ENCODE measurements at regions not wholly inside any gene's neighbourhood (a gene's known extent, or its start where the extent isn't known, plus 50 kb on each side); places are given as distances from the start of the nearest gene placed in this dataset.

DNA sequence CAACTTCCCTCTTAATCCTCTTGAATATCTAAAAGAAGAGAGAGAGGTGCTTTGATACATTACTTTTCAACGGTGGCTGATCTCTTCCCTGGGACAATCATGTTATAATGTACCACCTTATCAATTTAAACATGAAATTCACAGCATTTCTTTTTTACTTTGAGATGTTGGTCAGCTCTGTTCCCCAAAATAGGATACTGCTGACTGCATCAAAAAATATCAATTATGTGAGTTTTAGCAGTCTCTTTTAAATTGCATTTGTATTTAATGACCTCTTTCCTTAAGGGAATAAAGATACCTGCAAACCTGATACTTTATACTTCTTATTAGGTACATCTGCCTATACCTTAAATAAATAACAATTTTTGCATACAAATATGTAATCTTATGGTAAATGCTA, 58.4 kb upstream of the MARCHF11 start:
- TF ChIP-seq, protein P1, sequence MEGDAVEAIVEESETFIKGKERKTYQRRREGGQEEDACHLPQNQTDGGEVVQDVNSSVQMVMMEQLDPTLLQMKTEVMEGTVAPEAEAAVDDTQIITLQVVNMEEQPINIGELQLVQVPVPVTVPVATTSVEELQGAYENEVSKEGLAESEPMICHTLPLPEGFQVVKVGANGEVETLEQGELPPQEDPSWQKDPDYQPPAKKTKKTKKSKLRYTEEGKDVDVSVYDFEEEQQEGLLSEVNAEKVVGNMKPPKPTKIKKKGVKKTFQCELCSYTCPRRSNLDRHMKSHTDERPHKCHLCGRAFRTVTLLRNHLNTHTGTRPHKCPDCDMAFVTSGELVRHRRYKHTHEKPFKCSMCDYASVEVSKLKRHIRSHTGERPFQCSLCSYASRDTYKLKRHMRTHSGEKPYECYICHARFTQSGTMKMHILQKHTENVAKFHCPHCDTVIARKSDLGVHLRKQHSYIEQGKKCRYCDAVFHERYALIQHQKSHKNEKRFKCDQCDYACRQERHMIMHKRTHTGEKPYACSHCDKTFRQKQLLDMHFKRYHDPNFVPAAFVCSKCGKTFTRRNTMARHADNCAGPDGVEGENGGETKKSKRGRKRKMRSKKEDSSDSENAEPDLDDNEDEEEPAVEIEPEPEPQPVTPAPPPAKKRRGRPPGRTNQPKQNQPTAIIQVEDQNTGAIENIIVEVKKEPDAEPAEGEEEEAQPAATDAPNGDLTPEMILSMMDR (CRISPR knock-in tag; IDR thresholded peaks at IDR 0.05): no peak
- TF ChIP-seq POLR2G (IDR thresholded peaks at IDR 0.05; ENCODE audit: low read depth, low read length): no peak
- TF ChIP-seq ISL2 (CRISPR knock-in tag; IDR thresholded peaks at IDR 0.05): no peak
- no peak for TF ChIP-seq EP300 (IDR thresholded peaks at IDR 0.05; ENCODE audit: low read depth in 2 of 2, low read length in 2 of 2)
- no peak for TF ChIP-seq EP300 (CRISPR knock-in tag; IDR thresholded peaks at IDR 0.05; ENCODE audit: borderline replicate concordance)
- TF ChIP-seq, protein P2, sequence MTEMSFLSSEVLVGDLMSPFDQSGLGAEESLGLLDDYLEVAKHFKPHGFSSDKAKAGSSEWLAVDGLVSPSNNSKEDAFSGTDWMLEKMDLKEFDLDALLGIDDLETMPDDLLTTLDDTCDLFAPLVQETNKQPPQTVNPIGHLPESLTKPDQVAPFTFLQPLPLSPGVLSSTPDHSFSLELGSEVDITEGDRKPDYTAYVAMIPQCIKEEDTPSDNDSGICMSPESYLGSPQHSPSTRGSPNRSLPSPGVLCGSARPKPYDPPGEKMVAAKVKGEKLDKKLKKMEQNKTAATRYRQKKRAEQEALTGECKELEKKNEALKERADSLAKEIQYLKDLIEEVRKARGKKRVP (CRISPR knock-in tag; IDR thresholded peaks at IDR 0.05): no peak
- no peak for TF ChIP-seq AGO2 (optimal IDR thresholded peaks at IDR 0.05; ENCODE audit: low read depth, low read length)
- TF ChIP-seq, protein P3, sequence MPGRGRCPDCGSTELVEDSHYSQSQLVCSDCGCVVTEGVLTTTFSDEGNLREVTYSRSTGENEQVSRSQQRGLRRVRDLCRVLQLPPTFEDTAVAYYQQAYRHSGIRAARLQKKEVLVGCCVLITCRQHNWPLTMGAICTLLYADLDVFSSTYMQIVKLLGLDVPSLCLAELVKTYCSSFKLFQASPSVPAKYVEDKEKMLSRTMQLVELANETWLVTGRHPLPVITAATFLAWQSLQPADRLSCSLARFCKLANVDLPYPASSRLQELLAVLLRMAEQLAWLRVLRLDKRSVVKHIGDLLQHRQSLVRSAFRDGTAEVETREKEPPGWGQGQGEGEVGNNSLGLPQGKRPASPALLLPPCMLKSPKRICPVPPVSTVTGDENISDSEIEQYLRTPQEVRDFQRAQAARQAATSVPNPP (CRISPR knock-in tag; IDR thresholded peaks at IDR 0.05): no peak
- no peak for TF ChIP-seq ZNF510 (CRISPR knock-in tag; IDR thresholded peaks at IDR 0.05; ENCODE audit: low read depth)
- TF ChIP-seq ELF1 (CRISPR knock-in tag; IDR thresholded peaks at IDR 0.05): no peak
